Neural progenitor cell (in vitro differentiated cells): ENCODE measurements at regions not wholly inside any gene's neighbourhood (a gene's known extent, or its start where the extent isn't known, plus 50 kb on each side); places are given as distances from the start of the nearest gene placed in this dataset.

Experiments used
- DNase-seq: peaks from one replicate; pipeline ENCODE4 v3.0.0-alpha.2; 2016; ENCODE audit warnings: low spot score
- H2AFZ ChIP-seq: fragments of 200-600 bp; sonication (generic); replicated peaks from 2 replicates; pipeline ENCODE4 v1.6.1; 2016; ENCODE audit warnings: antibody characterized with exemption
- H3F3A ChIP-seq: fragments of 200-600 bp; sonication (generic); 2 replicates; pipeline ENCODE4 v1.6.1; 2016; ENCODE audit warnings: antibody characterized with exemption, low read depth
- H3K27ac ChIP-seq: fragments of 200-600 bp; sonication (generic); 2 replicates; pipeline ENCODE4 v1.5.1; 2016; ENCODE audit warnings: mild to moderate bottlenecking
- H3K27me3 ChIP-seq: fragments of 200-600 bp; sonication (generic); 2 replicates; pipeline ENCODE4 v1.6.1; 2016; ENCODE audit warnings: mild to moderate bottlenecking, moderate library complexity
- H3K36me3 ChIP-seq: fragments of 200-600 bp; sonication (generic); 2 replicates; pipeline ENCODE4 v1.5.1; 2016
- H3K4me1 ChIP-seq: fragments of 200-600 bp; sonication (generic); 2 replicates; pipeline ENCODE4 v1.6.1; 2016; ENCODE audit warnings: mixed run types
- H3K4me2 ChIP-seq: fragments of 200-600 bp; sonication (generic); 2 replicates; pipeline ENCODE4 v1.6.1; 2016
- H3K4me3 ChIP-seq: fragments of 200-600 bp; sonication (generic); 2 replicates; pipeline ENCODE4 v1.5.1; 2016
- H3K79me2 ChIP-seq: fragments of 200-600 bp; sonication (generic); 2 replicates; pipeline ENCODE4 v1.6.1; 2016; ENCODE audit warnings: low read depth
- H3K9ac ChIP-seq: fragments of 200-600 bp; sonication (generic); 2 replicates; pipeline ENCODE4 v1.6.1; 2016
- H3K9me3 ChIP-seq: fragments of 200-600 bp; sonication (generic); 2 replicates; pipeline ENCODE4 v1.5.1; 2016; ENCODE audit warnings: low read depth
- H4K20me1 ChIP-seq: fragments of 200-600 bp; sonication (generic); 2 replicates; pipeline ENCODE4 v1.6.1; 2016; ENCODE audit warnings: low read depth
- H3K27ac Mint-ChIP-seq: 3 replicates; pipeline ENCODE4 v1.8.0; 2021; ENCODE audit warnings: mixed read lengths
- H3K27me3 Mint-ChIP-seq: 2 replicates; pipeline ENCODE4 v1.8.0; 2022; ENCODE audit warnings: low read depth, mild to moderate bottlenecking, inconsistent platforms, moderate library complexity, mixed read lengths; ENCODE audit not compliant: insufficient read depth
- H3K36me3 Mint-ChIP-seq: 3 replicates; pipeline ENCODE4 v1.8.0; 2021; ENCODE audit warnings: mixed read lengths
- H3K4me1 Mint-ChIP-seq: 3 replicates; pipeline ENCODE4 v1.8.0; 2021; ENCODE audit warnings: mixed read lengths
- H3K4me3 Mint-ChIP-seq: 3 replicates; pipeline ENCODE4 v1.8.0; 2021; ENCODE audit warnings: mild to moderate bottlenecking, moderate library complexity, mixed read lengths
- H3K9me3 Mint-ChIP-seq: 3 replicates; pipeline ENCODE4 v1.8.0; 2020; ENCODE audit warnings: mixed read lengths
- EZH2 ChIP-seq: fragments of 200-600 bp; sonication (generic); IDR thresholded peaks from 2 replicates; pipeline ENCODE4 v1.6.1; 2017; ENCODE audit warnings: antibody characterized with exemption, mild to moderate bottlenecking, moderate library complexity
- EZH2phosphoT487 ChIP-seq: fragments of 200-600 bp; sonication (generic); IDR thresholded peaks from 2 replicates; pipeline ENCODE4 v1.6.1; 2017; ENCODE audit warnings: antibody characterized with exemption
- TF ChIP-seq, protein P1 (sequence below): fragments of 200-600 bp; sonication (generic); IDR thresholded peaks from 2 replicates; pipeline ENCODE4 v1.5.1; 2017; ENCODE audit warnings: antibody characterized with exemption, mild to moderate bottlenecking

DNA sequence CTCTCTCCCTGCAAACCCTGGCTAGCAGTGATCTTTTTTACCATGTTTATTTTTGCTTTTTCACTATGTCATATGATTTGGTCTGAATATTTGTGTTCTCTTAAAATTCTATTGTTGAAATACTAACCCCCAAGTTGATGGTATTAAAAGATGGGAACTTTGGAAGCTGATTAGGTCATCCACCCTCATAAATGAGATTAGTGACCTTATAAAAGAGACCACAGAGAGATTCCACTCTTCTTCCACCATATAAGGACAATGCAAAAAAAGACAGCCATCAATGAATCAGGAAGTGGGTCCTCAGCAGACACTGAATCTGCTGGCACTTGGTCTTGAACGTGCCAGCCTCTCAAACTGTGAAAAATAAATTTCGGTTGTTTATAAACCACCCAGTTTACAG lies 112.8 kb upstream of the KCND2 start:
- no peak overlapping the region for H3K27ac ChIP-seq
- no peaks in the 10 kb centered on the region for H4K20me1 ChIP-seq
- H3K4me2 ChIP-seq, result no peak overlapping the region
- Mint-ChIP-seq H3K4me1 (no peaks in the 10 kb centered on the region), H3K27ac (no peak overlapping the region), H3K36me3 (no peaks in the 10 kb centered on the region), H3K4me3 (no peak overlapping the region), H3K9me3 (no peaks in the 10 kb centered on the region), H3K27me3 (no peaks in the 10 kb centered on the region)
- no peaks in the 10 kb centered on the region for H3K9me3 ChIP-seq
- no peak overlapping the region for H3K9ac ChIP-seq
- H3K4me3 ChIP-seq, result no peak overlapping the region
- no peaks in the 10 kb centered on the region for H3K79me2 ChIP-seq
- no peaks in the 10 kb centered on the region for H3F3A ChIP-seq
- no peaks in the 10 kb centered on the region for H3K4me1 ChIP-seq
- DNase-seq, result no peak
- H3K27me3 ChIP-seq, result no peaks in the 10 kb centered on the region
- no peak for TF ChIP-seq EZH2
- no peak for TF ChIP-seq EZH2phosphoT487
- TF ChIP-seq, protein P1, sequence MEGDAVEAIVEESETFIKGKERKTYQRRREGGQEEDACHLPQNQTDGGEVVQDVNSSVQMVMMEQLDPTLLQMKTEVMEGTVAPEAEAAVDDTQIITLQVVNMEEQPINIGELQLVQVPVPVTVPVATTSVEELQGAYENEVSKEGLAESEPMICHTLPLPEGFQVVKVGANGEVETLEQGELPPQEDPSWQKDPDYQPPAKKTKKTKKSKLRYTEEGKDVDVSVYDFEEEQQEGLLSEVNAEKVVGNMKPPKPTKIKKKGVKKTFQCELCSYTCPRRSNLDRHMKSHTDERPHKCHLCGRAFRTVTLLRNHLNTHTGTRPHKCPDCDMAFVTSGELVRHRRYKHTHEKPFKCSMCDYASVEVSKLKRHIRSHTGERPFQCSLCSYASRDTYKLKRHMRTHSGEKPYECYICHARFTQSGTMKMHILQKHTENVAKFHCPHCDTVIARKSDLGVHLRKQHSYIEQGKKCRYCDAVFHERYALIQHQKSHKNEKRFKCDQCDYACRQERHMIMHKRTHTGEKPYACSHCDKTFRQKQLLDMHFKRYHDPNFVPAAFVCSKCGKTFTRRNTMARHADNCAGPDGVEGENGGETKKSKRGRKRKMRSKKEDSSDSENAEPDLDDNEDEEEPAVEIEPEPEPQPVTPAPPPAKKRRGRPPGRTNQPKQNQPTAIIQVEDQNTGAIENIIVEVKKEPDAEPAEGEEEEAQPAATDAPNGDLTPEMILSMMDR, result no peak
- no peak overlapping the region for H2AFZ ChIP-seq
- H3K36me3 ChIP-seq, result no peaks in the 10 kb centered on the region

DNA sequence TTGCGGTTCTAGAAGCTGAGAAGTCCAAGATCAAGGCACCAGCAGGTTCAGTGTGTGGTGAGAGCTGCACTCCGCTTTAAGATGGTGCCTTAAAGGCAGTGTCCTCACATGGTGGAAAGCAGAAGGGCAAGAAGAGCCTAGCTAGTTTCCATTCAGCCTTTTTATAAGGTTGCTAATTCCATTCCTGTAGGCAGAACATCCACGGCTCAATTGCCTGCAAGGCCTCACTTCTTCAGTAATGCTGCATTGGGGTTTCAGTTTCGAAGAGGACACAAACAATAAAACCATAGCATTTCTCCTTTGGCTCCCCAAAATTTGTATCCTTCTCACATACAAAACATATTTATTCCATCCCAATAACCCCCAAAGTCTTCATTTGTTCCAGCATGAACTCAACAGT lies 109.5 kb upstream of the KCND2 start:
- no peaks in the 10 kb centered on the region for H3K9me3 ChIP-seq
- H3K4me3 Mint-ChIP-seq, result no peak overlapping the region
- H3K27ac Mint-ChIP-seq, result no peak overlapping the region

DNA sequence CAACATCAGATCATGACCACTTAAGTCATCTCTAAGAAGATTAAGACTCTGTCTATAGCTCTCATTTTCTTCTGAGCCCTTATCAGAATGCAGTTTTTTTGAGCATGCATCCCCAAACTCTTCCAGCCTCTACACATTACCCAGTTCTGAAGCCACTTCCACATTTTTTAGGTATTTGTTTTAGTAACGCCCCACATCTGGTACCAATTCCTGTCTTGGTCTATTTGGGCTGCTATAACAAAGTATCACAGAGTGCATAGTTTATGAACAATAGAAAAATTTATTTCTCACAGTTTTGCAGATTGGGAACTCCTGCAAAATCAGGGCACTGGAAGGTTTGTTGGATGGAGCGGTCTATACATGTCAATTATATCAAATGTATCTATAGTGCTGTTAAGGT lies 107.7 kb upstream of the KCND2 start:
- no peak overlapping the region for H3K4me3 Mint-ChIP-seq
- no peaks in the 10 kb centered on the region for H3K9me3 Mint-ChIP-seq

More for the DNA sequence above, 109.5 kb upstream of the KCND2 start:
- no peak overlapping the region for H3K27ac ChIP-seq
- no peaks in the 10 kb centered on the region for H4K20me1 ChIP-seq
- no peaks in the 10 kb centered on the region for H3K4me1 Mint-ChIP-seq
- no peak overlapping the region for H2AFZ ChIP-seq
- H3K79me2 ChIP-seq, result no peaks in the 10 kb centered on the region
- no peak overlapping the region for H3K4me2 ChIP-seq
- TF ChIP-seq EZH2 (no peak), EZH2phosphoT487 (no peak)
- TF ChIP-seq, protein P1, result no peak
- H3K9me3 Mint-ChIP-seq, result no peaks in the 10 kb centered on the region
- H3K36me3 Mint-ChIP-seq, result no peaks in the 10 kb centered on the region
- H3K4me3 ChIP-seq, result no peak overlapping the region
- H3K4me1 ChIP-seq, result no peaks in the 10 kb centered on the region
- no peaks in the 10 kb centered on the region for H3K27me3 ChIP-seq
- no peaks in the 10 kb centered on the region for H3F3A ChIP-seq
- peaks cover 3% of the 10 kb centered on the region for H3K27me3 Mint-ChIP-seq
- H3K9ac ChIP-seq, result no peak overlapping the region
- no peaks in the 10 kb centered on the region for H3K36me3 ChIP-seq
- DNase-seq, result no peak

More for the DNA sequence above, 107.7 kb upstream of the KCND2 start:
- H3K36me3 ChIP-seq, result no peaks in the 10 kb centered on the region
- H3K9ac ChIP-seq, result no peak overlapping the region
- no peak for DNase-seq
- H4K20me1 ChIP-seq, result no peaks in the 10 kb centered on the region
- peaks cover 3% of the 10 kb centered on the region for H3K27me3 Mint-ChIP-seq
- H3K27me3 ChIP-seq, result no peaks in the 10 kb centered on the region
- H3K36me3 Mint-ChIP-seq, result no peaks in the 10 kb centered on the region
- H3K27ac Mint-ChIP-seq, result no peak overlapping the region
- no peaks in the 10 kb centered on the region for H3K9me3 ChIP-seq
- no peaks in the 10 kb centered on the region for H3F3A ChIP-seq
- no peak for TF ChIP-seq EZH2
- TF ChIP-seq EZH2phosphoT487, result no peak
- TF ChIP-seq, protein P1, result no peak
- no peak overlapping the region for H3K4me3 ChIP-seq
- H3K4me1 ChIP-seq, result no peaks in the 10 kb centered on the region
- H3K79me2 ChIP-seq, result no peaks in the 10 kb centered on the region
- H2AFZ ChIP-seq, result no peak overlapping the region
- no peak overlapping the region for H3K4me2 ChIP-seq
- no peak overlapping the region for H3K27ac ChIP-seq
- H3K4me1 Mint-ChIP-seq, result no peaks in the 10 kb centered on the region
